Glutamatergic neuron (in vitro differentiated cells): ENCODE measurements at regions not wholly inside any gene's neighbourhood (a gene's known extent, or its start where the extent isn't known, plus 50 kb on each side); places are given as distances from the start of the nearest gene placed in this dataset.
A peak's percentile ranks its signal among the peaks of the same experiment; 100 is the strongest.

Experiments
- DNase-seq: peaks from one replicate; pipeline ENCODE4 v3.0.0; 2022
- H3K27ac Mint-ChIP-seq: one replicate; pipeline ENCODE4 v1.8.0; 2020; ENCODE audit warnings: mild to moderate bottlenecking, mixed read lengths, inconsistent platforms; ENCODE audit not compliant: unreplicated experiment
- H3K27me3 Mint-ChIP-seq: one replicate; pipeline ENCODE4 v1.8.0; 2020; ENCODE audit warnings: mild to moderate bottlenecking, moderate library complexity, mixed read lengths, inconsistent platforms; ENCODE audit not compliant: unreplicated experiment
- H3K36me3 Mint-ChIP-seq: one replicate; pipeline ENCODE4 v1.8.0; 2020; ENCODE audit warnings: mild to moderate bottlenecking, mixed read lengths, inconsistent platforms; ENCODE audit not compliant: unreplicated experiment
- H3K4me1 Mint-ChIP-seq: one replicate; pipeline ENCODE4 v1.8.0; 2020; ENCODE audit warnings: mild to moderate bottlenecking, low read depth, mixed read lengths, inconsistent platforms; ENCODE audit not compliant: unreplicated experiment
- H3K4me3 Mint-ChIP-seq: one replicate; pipeline ENCODE4 v1.8.0; 2020; ENCODE audit warnings: mild to moderate bottlenecking, mixed read lengths, inconsistent platforms; ENCODE audit not compliant: unreplicated experiment
- H3K9me3 Mint-ChIP-seq: one replicate; pipeline ENCODE4 v1.8.0; 2020; ENCODE audit warnings: mild to moderate bottlenecking, moderate library complexity, mixed read lengths, inconsistent platforms; ENCODE audit not compliant: unreplicated experiment
- TF ChIP-seq, protein P1 (sequence below): fragments of 200-600 bp; sonication (generic); IDR thresholded peaks from one replicate; pipeline ENCODE4 v1.5.0; 2021; ENCODE audit not compliant: partially characterized antibody, unreplicated experiment

DNA sequence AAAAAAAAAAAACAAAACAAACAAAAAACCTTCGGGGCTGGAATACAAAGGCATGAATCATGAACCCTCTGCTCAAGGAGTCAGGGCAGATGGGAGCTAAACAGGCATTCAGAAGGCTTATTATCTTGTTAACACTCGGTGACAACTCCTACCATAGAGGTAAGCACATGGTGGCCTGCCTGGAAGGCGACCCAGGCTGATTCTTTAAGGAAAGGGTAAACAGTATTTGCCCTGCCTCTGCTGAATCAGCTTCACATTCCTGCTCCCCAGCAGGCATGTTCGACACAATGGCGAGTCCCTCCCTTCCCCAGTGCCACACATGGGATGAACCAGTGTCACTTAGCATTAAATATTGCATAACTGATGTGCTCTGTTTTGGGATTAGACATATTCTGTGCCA is 191.9 kb downstream of the ARL4C start:
- H3K4me3 Mint-ChIP-seq, result no peak overlapping the region
- no peak overlapping the region for H3K27ac Mint-ChIP-seq

DNA sequence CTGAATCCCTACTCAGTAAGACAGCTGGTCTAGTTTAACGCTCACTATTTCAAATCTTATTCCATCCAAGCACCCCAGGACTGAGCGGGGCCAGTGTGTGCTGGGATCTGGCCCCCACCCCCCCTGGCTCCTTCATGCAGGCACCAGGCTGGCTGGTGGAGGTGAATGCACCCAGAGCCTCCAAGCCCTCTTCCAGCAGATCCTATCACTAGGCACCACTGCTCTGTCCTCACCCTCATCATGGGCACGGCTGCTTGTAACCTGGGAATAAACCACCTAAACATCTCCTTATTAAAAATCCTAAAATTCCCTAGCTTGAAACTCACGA is 194.3 kb downstream of the ARL4C start:
- H3K36me3 Mint-ChIP-seq, result no peaks in the 10 kb centered on the region
- TF ChIP-seq, protein P1, sequence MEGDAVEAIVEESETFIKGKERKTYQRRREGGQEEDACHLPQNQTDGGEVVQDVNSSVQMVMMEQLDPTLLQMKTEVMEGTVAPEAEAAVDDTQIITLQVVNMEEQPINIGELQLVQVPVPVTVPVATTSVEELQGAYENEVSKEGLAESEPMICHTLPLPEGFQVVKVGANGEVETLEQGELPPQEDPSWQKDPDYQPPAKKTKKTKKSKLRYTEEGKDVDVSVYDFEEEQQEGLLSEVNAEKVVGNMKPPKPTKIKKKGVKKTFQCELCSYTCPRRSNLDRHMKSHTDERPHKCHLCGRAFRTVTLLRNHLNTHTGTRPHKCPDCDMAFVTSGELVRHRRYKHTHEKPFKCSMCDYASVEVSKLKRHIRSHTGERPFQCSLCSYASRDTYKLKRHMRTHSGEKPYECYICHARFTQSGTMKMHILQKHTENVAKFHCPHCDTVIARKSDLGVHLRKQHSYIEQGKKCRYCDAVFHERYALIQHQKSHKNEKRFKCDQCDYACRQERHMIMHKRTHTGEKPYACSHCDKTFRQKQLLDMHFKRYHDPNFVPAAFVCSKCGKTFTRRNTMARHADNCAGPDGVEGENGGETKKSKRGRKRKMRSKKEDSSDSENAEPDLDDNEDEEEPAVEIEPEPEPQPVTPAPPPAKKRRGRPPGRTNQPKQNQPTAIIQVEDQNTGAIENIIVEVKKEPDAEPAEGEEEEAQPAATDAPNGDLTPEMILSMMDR, result no peak

More for the DNA sequence above, 191.9 kb downstream of the ARL4C start:
- Mint-ChIP-seq H3K9me3 (peaks cover 2% of the 10 kb centered on the region), H3K27me3 (peaks cover 1% of the 10 kb centered on the region), H3K4me1 (peaks cover 20% of the 10 kb centered on the region), H3K36me3 (no peaks in the 10 kb centered on the region)
- TF ChIP-seq, protein P1, result no peak
- DNase-seq, result no peak

DNA sequence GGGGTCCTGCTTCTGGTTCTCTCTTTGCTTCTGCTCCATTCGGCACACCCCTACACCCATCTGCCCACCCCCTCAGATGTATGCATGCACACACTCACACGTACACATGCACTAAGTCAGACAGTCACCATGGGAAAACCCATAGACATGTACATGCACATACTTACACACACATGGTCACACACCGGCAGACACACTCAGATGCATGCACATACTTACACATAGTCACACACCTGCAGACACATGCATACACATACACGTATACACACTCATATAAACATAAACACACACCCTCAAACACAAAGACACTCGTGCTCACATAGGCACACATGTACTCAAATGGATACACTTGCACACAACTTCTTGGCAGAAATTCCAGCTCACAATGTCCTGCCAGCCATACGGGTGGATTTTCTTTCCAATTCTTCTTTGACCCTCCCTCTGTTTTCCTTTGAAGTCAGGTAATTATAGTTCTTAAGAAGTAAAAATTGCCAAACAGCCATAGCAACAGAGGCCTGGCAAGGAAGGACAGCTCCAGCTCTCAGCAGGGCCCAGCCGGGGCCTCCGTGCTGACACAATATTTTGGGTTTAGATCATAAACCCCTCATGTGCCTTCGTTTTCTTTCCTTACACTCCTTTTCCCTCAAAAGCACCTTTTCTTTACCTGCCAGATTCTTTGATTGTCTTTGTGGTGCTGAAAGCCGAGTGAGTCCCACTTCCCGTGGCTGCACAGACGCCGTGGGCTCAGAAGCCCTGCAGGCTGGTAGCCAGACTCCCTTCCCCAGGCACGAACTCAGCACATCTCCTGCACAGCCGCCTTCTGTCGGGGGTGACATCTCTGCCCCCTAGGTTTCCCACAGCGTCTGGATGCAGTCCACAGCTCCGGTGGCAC is 195.7 kb downstream of the ARL4C start:
- H3K27me3 Mint-ChIP-seq, result peaks cover 5% of the 10 kb centered on the region
- peaks cover 2% of the 10 kb centered on the region for H3K9me3 Mint-ChIP-seq
- TF ChIP-seq, protein P1, result no peak
- H3K27ac Mint-ChIP-seq, result peak overlapping the region; percentile 79
- no peak overlapping the region for H3K4me3 Mint-ChIP-seq
- no peaks in the 10 kb centered on the region for H3K36me3 Mint-ChIP-seq
- no peak for DNase-seq
- peaks cover 22% of the 10 kb centered on the region for H3K4me1 Mint-ChIP-seq

More for the DNA sequence above, 194.3 kb downstream of the ARL4C start:
- Mint-ChIP-seq H3K4me3 (no peak overlapping the region), H3K4me1 (peaks cover 22% of the 10 kb centered on the region), H3K27me3 (peaks cover 1% of the 10 kb centered on the region), H3K27ac (no peak overlapping the region), H3K9me3 (peaks cover 2% of the 10 kb centered on the region)
- DNase-seq, result no peak

DNA sequence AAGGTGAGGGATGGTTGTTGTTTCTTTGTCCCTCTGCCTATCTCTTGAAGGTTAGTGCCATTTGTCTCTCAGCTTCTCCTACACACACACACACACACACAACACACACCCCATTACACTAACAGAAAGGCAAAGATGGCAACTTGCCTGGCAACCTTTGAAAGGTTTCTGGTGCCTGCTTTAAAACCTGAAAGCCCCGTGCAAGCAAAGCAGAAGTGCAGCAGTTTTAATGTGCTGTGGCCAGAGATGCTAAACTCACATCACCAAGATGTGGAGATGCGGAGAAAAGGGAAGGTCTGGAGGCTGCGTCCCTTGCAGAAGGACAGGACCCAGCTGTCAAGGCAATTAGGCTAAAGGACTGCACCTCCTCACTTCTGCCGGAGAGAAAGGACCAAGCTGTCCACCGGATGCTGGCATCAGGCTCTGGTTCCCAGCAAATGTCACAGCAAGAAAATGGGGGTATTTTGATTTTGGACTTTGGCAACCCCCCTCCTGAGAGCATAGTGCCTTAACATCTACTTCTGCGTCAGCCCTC is 196.4 kb downstream of the ARL4C start:
- TF ChIP-seq, protein P1, result no peak
- Mint-ChIP-seq H3K9me3 (peaks cover 2% of the 10 kb centered on the region), H3K27ac (peak overlapping the region; percentile 79), H3K4me3 (no peak overlapping the region), H3K4me1 (peaks cover 22% of the 10 kb centered on the region), H3K27me3 (peaks cover 5% of the 10 kb centered on the region), H3K36me3 (no peaks in the 10 kb centered on the region)
- no peak for DNase-seq

DNA sequence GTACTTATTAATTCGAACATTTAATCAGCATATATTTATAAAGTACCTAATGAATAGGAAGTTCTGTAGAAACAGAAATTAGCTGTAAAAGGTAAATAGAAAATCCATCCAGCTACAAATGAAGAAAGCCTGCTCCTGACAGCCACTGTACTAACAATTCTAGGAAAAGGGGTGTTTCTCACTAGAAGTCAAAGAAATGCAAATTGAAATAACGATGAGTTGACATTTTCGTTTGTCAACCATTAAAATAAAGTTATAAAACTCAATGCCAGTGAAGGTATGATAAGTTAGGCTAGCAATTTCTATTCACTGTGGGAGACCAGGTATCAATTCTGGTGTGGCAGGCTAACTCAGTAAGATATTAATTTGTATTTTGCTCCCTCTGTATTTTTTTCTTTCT is 198.0 kb downstream of the ARL4C start:
- DNase-seq, result no peak
- TF ChIP-seq, protein P1, result no peak
- H3K27me3 Mint-ChIP-seq, result peaks cover 5% of the 10 kb centered on the region
- H3K4me3 Mint-ChIP-seq, result no peak overlapping the region
- H3K27ac Mint-ChIP-seq, result no peak overlapping the region
- H3K36me3 Mint-ChIP-seq, result no peaks in the 10 kb centered on the region
- H3K9me3 Mint-ChIP-seq, result peaks cover 2% of the 10 kb centered on the region
- H3K4me1 Mint-ChIP-seq, result peaks cover 15% of the 10 kb centered on the region
